ENCODE measurements at regions not wholly inside any gene's neighbourhood (a gene's known extent, or its start where the extent isn't known, plus 50 kb on each side); places are given as distances from the start of the nearest gene placed in this dataset.

DNA sequence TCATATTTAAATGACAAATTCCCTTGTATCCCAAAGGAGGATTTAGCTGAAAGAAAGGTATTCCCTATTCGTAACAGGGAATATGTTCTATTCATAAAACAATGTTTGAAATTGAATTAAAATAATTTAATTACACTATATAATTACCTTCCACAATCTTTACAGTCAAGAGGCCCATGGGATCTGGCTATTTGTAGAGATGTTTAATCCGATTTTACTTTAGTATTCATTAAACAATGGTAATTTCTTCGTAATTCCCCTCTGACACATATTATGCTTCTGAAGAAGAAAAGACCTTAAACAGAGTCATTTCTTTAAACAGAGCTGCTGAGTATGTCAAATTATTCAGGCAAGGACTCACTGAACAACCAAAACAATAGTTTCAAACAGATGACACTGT, 98.8 kb downstream of the MAGEC1 start:
- WGBS, 2 donors (ENCODE audit: low coverage in 1 of 2) = 15 to 63% methylated on average over 3 of the region's 3 CpGs
- TF ChIP-seq CTCF (IDR thresholded peaks at IDR 0.05) (no peak), POLR2A (IDR thresholded peaks at IDR 0.05) (no peak)
- ATAC-seq = no peak

DNA sequence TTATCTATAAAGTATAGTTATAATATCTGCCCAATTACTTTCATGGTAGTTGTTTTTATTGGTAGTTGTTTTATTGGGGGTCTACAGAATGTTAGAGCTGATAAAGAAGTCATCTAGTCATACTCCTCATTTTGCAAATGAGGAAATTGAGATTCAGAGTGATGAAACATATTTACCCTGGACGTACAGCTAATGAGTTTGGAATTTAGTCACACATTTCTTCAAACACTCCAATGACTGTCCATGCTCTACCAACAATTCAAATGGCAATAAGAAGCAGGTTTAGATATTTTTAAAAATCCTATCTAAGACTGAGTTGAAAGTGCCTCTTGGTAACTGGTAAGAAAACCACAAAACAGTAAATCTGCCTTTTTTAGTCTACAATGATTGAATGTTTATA, 98.2 kb downstream of the MAGEC1 start:
- WGBS, 2 donors (ENCODE audit: low coverage in 1 of 2) = 63 to 86% methylated on average over 1 of the region's 1 CpG
- no peak for ATAC-seq
- TF ChIP-seq CTCF (IDR thresholded peaks at IDR 0.05) = no peak
- no peak for TF ChIP-seq POLR2AphosphoS5 (IDR thresholded peaks at IDR 0.05)
- TF ChIP-seq EP300 (IDR thresholded peaks at IDR 0.05) = no peak
- no peak for TF ChIP-seq POLR2A (IDR thresholded peaks at IDR 0.05)
- H3K27me3 ChIP-seq = no peaks in the 10 kb centered on the region
- no peaks in the 10 kb centered on the region for H3K9me3 ChIP-seq
- H3K36me3 ChIP-seq = no peaks in the 10 kb centered on the region
- H3K4me1 ChIP-seq = no peaks in the 10 kb centered on the region
- H3K27ac ChIP-seq = no peak overlapping the region
- H3K4me3 ChIP-seq = no peak overlapping the region

More for the DNA sequence above, 98.8 kb downstream of the MAGEC1 start:
- Histone ChIP-seq H3K27me3 (no peaks in the 10 kb centered on the region), H3K27ac (no peak overlapping the region), H3K9me3 (no peaks in the 10 kb centered on the region), H3K4me3 (no peak overlapping the region), H3K36me3 (no peaks in the 10 kb centered on the region), H3K4me1 (no peaks in the 10 kb centered on the region)

- H3K4me3 ChIP-seq = no peak overlapping the region
- H3K4me1 ChIP-seq = no peaks in the 10 kb centered on the region
- H3K9me3 ChIP-seq = no peaks in the 10 kb centered on the region
- no peak overlapping the region for H3K27ac ChIP-seq
- H3K36me3 ChIP-seq = no peaks in the 10 kb centered on the region
- WGBS, 2 donors (ENCODE audit: low coverage in 1 of 2) = 34 to 57% methylated on average over 5 of the region's 5 CpGs
- ATAC-seq = no peak
- no peaks in the 10 kb centered on the region for H3K27me3 ChIP-seq
- TF ChIP-seq CTCF (IDR thresholded peaks at IDR 0.05) (no peak), EP300 (IDR thresholded peaks at IDR 0.05) (no peak), POLR2AphosphoS5 (IDR thresholded peaks at IDR 0.05) (no peak), POLR2A (IDR thresholded peaks at IDR 0.05) (no peak)
Measured at GRCh38 chrX:141989815-141990214, 86.1 kb downstream of the MAGEC1 start.

DNA sequence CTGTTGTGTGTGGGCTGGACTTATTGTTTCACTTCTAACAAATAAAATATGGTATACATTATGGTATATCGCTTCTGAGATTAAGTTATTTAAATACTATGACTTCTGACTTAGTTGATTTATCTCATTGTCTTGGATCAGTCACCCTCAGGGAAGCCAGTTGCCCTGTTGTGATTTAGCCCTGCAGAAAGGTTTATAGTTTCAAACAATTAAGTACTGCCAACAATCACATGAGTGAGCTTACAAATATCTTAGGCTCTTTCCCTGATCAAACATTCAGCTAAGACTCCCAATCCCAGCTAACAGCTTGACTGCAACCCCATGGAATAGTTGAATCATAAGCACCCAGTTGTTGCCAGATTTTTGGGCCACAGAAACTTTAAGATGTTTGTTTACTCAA, 85.4 kb downstream of the MAGEC1 start:
- Histone ChIP-seq H3K4me3 (no peak overlapping the region), H3K36me3 (no peaks in the 10 kb centered on the region), H3K27me3 (no peaks in the 10 kb centered on the region), H3K4me1 (no peaks in the 10 kb centered on the region), H3K27ac (no peak overlapping the region), H3K9me3 (no peaks in the 10 kb centered on the region)
- WGBS, 2 donors (ENCODE audit: low coverage in 1 of 2) = 70 to 75% methylated on average over 1 of the region's 1 CpG
- TF ChIP-seq CTCF (IDR thresholded peaks at IDR 0.05) = no peak
- TF ChIP-seq EP300 (IDR thresholded peaks at IDR 0.05) = no peak
- TF ChIP-seq POLR2AphosphoS5 (IDR thresholded peaks at IDR 0.05) = no peak
- no peak for TF ChIP-seq POLR2A (IDR thresholded peaks at IDR 0.05)
- no peak for ATAC-seq

DNA sequence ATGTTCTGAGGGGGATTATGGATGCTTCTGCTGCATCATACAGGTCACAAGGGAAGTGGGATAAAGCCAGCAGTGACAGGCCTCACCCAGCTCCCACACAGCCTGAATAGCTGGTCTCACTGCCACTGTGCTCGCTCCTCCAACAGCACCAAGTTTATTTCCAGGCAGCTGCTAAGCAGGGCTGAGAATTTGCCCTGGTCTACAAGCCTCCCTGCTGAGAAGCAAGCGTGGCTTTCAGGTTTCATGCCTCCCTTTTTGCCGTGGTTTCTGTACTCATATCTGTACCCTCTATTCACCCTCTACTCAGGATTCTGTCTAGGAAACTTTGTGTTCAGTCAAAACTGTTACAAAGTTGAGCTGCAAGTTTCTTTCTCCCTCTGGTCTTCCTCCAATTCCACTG, 78.6 kb downstream of the MAGEC1 start:
- Histone ChIP-seq H3K27ac (no peak overlapping the region), H3K9me3 (no peaks in the 10 kb centered on the region), H3K27me3 (no peaks in the 10 kb centered on the region), H3K4me3 (no peak overlapping the region), H3K36me3 (no peaks in the 10 kb centered on the region), H3K4me1 (no peaks in the 10 kb centered on the region)
- TF ChIP-seq POLR2A (IDR thresholded peaks at IDR 0.05) = no peak
- TF ChIP-seq POLR2AphosphoS5 (IDR thresholded peaks at IDR 0.05) = no peak
- no peak for TF ChIP-seq EP300 (IDR thresholded peaks at IDR 0.05)
- TF ChIP-seq CTCF (IDR thresholded peaks at IDR 0.05) = no peak
- ATAC-seq = no peak
- WGBS, 2 donors (ENCODE audit: low coverage in 1 of 2) = 79 to 100% methylated on average over 2 of the region's 3 CpGs
